ENCODE measurements at regions not wholly inside any gene's neighbourhood (a gene's known extent, or its start where the extent isn't known, plus 50 kb on each side); places are given as distances from the start of the nearest gene placed in this dataset.

- no peak for ATAC-seq (ENCODE audit: low FRiP score)
These were observed 1294.8 kb downstream of the TBC1D22A start for GRCh38 chr22:48057116-48057835.

GRCh38 chr22:48055827-48056226 is 1293.4 kb downstream of the TBC1D22A start:
- TF ChIP-seq CTCF (IDR thresholded peaks at IDR 0.05): no peak
- DNase-seq (ENCODE audit: low spot score) (no peak), ATAC-seq (ENCODE audit: low FRiP score) (no peak)

More at GRCh38 chr22:48057116-48057835, 1294.8 kb downstream of the TBC1D22A start:
- no peak for DNase-seq (ENCODE audit: low spot score)
- no peak for TF ChIP-seq CTCF (IDR thresholded peaks at IDR 0.05)

- no peak for ATAC-seq (ENCODE audit: low FRiP score)
- no peak for DNase-seq (ENCODE audit: low spot score)
- TF ChIP-seq CTCF (IDR thresholded peaks at IDR 0.05): no peak
These were observed 1292.7 kb downstream of the TBC1D22A start for GRCh38 chr22:48055185-48055584.

- no peak for ATAC-seq (ENCODE audit: low FRiP score)
- no peak for DNase-seq (ENCODE audit: low spot score)
- no peak for TF ChIP-seq CTCF (IDR thresholded peaks at IDR 0.05)
These were observed 1292.1 kb downstream of the TBC1D22A start for GRCh38 chr22:48054596-48054995.

- DNase-seq (ENCODE audit: low spot score) (no peak), ATAC-seq (ENCODE audit: low FRiP score) (no peak)
- no peak for TF ChIP-seq CTCF (IDR thresholded peaks at IDR 0.05)
These were observed 1291.5 kb downstream of the TBC1D22A start for GRCh38 chr22:48053973-48054372.

- ATAC-seq (ENCODE audit: low FRiP score) (no peak), DNase-seq (ENCODE audit: low spot score) (no peak)
- TF ChIP-seq CTCF (IDR thresholded peaks at IDR 0.05): no peak
These were observed 1291.0 kb downstream of the TBC1D22A start for GRCh38 chr22:48053486-48053885.

- DNase-seq (ENCODE audit: low spot score) (no peak), ATAC-seq (ENCODE audit: low FRiP score) (no peak)
- TF ChIP-seq CTCF (IDR thresholded peaks at IDR 0.05): no peak
These were observed 1290.1 kb downstream of the TBC1D22A start for GRCh38 chr22:48052621-48052890.

All from omental fat pad (tissue), 3 donors.